HEK293T (cell line): ENCODE measurements at regions not wholly inside any gene's neighbourhood (a gene's known extent, or its start where the extent isn't known, plus 50 kb on each side); places are given as distances from the start of the nearest gene placed in this dataset.

Source experiments
- PKNOX1 ChIP-seq: fragments of 450-650 bp; IDR thresholded peaks from 2 replicates; pipeline ENCODE4 v1.6.1; 2016
- SUZ12 ChIP-seq: fragments of 450-650 bp; IDR thresholded peaks from 2 replicates; pipeline ENCODE4 v1.6.1; 2016; ENCODE audit warnings: mild to moderate bottlenecking

GRCh38 chr6:113755449-113756289 lies 101.5 kb upstream of the MARCKS start:
- TF ChIP-seq PKNOX1 (no peak), SUZ12 (no peak)
